ENCODE measurements at regions not wholly inside any gene's neighbourhood (a gene's known extent, or its start where the extent isn't known, plus 50 kb on each side); places are given as distances from the start of the nearest gene placed in this dataset.

GRCh38 chr1:34436836-34437235 is 260.1 kb downstream of the C1orf94 start:
- H3K9me3 ChIP-seq = no peaks in the 10 kb centered on the region
- H3K36me3 ChIP-seq = no peaks in the 10 kb centered on the region
- H3K4me1 ChIP-seq = no peaks in the 10 kb centered on the region
- no peak for ATAC-seq
- DNase-seq = no peak
- no peak overlapping the region for H3K4me3 ChIP-seq
- intact Hi-C loops (cut with DNase I) = no loop called here
- no peak for TF ChIP-seq CTCF (IDR thresholded peaks at IDR 0.05)
- H3K27ac ChIP-seq = no peak overlapping the region
- peaks cover 5% of the 10 kb centered on the region for H3K27me3 ChIP-seq (ENCODE audit: low read depth)

- ATAC-seq (no peak), DNase-seq (no peak)
- Histone ChIP-seq H3K4me3 (no peak overlapping the region), H3K4me1 (no peaks in the 10 kb centered on the region), H3K9me3 (no peaks in the 10 kb centered on the region), H3K27ac (no peak overlapping the region), H3K27me3 (ENCODE audit: low read depth) (peaks cover 5% of the 10 kb centered on the region), H3K36me3 (no peaks in the 10 kb centered on the region)
- intact Hi-C loops (cut with DNase I) = no loop called here
- TF ChIP-seq CTCF (IDR thresholded peaks at IDR 0.05) = no peak
These were observed 264.8 kb downstream of the C1orf94 start for GRCh38 chr1:34441259-34442069.

- no peak for TF ChIP-seq CTCF (IDR thresholded peaks at IDR 0.05)
- H3K27me3 ChIP-seq (ENCODE audit: low read depth) = no peaks in the 10 kb centered on the region
- H3K36me3 ChIP-seq = no peaks in the 10 kb centered on the region
- H3K9me3 ChIP-seq = no peaks in the 10 kb centered on the region
- H3K27ac ChIP-seq = no peak overlapping the region
- ATAC-seq = no peak
- DNase-seq = no peak
- no peak overlapping the region for H3K4me3 ChIP-seq
- no peaks in the 10 kb centered on the region for H3K4me1 ChIP-seq
- intact Hi-C loops (cut with DNase I) = no loop called here
These were observed 267.8 kb downstream of the C1orf94 start for GRCh38 chr1:34444516-34444915.

- Histone ChIP-seq H3K27me3 (ENCODE audit: low read depth) (no peaks in the 10 kb centered on the region), H3K36me3 (no peaks in the 10 kb centered on the region), H3K27ac (no peak overlapping the region), H3K9me3 (no peaks in the 10 kb centered on the region), H3K4me3 (no peak overlapping the region), H3K4me1 (no peaks in the 10 kb centered on the region)
- TF ChIP-seq CTCF (IDR thresholded peaks at IDR 0.05) = no peak
- intact Hi-C loops (cut with DNase I) = no loop called here
- no peak for ATAC-seq
- no peak for DNase-seq
These were observed 273.6 kb downstream of the C1orf94 start for GRCh38 chr1:34450325-34450724.

GRCh38 chr1:34452451-34452850 is 275.7 kb downstream of the C1orf94 start:
- DNase-seq (no peak), ATAC-seq (no peak)

More at GRCh38 chr1:34452451-34452850, 275.7 kb downstream of the C1orf94 start:
- no peaks in the 10 kb centered on the region for H3K36me3 ChIP-seq
- no peaks in the 10 kb centered on the region for H3K4me1 ChIP-seq
- H3K4me3 ChIP-seq = no peak overlapping the region
- no peaks in the 10 kb centered on the region for H3K9me3 ChIP-seq
- intact Hi-C loops (cut with DNase I) = no loop called here
- no peaks in the 10 kb centered on the region for H3K27me3 ChIP-seq (ENCODE audit: low read depth)
- no peak for TF ChIP-seq CTCF (IDR thresholded peaks at IDR 0.05)
- H3K27ac ChIP-seq = no peak overlapping the region

Data from lower lobe of right lung (tissue), 2 donors.